Endothelial cell of umbilical vein (primary cell): ENCODE measurements at regions not wholly inside any gene's neighbourhood (a gene's known extent, or its start where the extent isn't known, plus 50 kb on each side); places are given as distances from the start of the nearest gene placed in this dataset.

ENCODE experiments used
- BruUV-seq: library from RNA; stranded (reverse); fragments of 400-500 nt; replicated peaks from 2 replicates; lab custom pipeline; 2021; lab: Mats Ljungman, UMichigan
- CTCF ChIA-PET: fragments of 300-600, 350-600 bp; sonication (Branson Sonifier 250); formaldehyde crosslinking; loops from one replicate; lab custom pipeline; 2021; ENCODE audit warnings: antibody characterized with exemption, inconsistent platforms; lab: Charles Lee
- POLR2A ChIA-PET: fragments of 300-600, 350-600 bp; sonication (Branson Sonifier 250); formaldehyde crosslinking; loops from one replicate; lab custom pipeline; 2021; ENCODE audit warnings: antibody characterized with exemption, inconsistent platforms; lab: Charles Lee
- DNase-seq: peaks from one replicate; pipeline ENCODE4 v3.0.0-alpha.2; 2011; ENCODE audit warnings: low read depth, low spot score
- FAIRE-seq: peaks from 2 replicates; lab custom pipeline; 2011; peaks lifted over from hg19 to GRCh38; lab: Jason Lieb, UNC
- H2AFZ ChIP-seq: 2 replicates; pipeline ENCODE4 v1.6.0; 2012; ENCODE audit warnings: low read depth, low read length, control low read depth, inconsistent platforms
- H3K27ac ChIP-seq: 2 replicates; pipeline ENCODE4 v1.5.1; 2011; ENCODE audit warnings: low read depth, mild to moderate bottlenecking, control low read depth, low read length, moderate library complexity; ENCODE audit not compliant: insufficient read depth
- H3K27me3 ChIP-seq, 2 experiments: 2 replicates each; pipeline versions ENCODE4 v1.6.0 to v1.6.1; 2011; ENCODE audit warnings: low read length in 2 of 2, mixed read lengths in 1 of 2; ENCODE audit not compliant: control insufficient read depth in 2 of 2, insufficient read depth in 2 of 2
- H3K36me3 ChIP-seq, 2 experiments: 2 replicates in 1 of 2; 3 replicates in 1 of 2; pipeline ENCODE4 v1.5.1; 2011; ENCODE audit warnings: low read length in 2 of 2, mild to moderate bottlenecking in 1 of 2, moderate library complexity in 1 of 2; ENCODE audit not compliant: control insufficient read depth in 2 of 2, insufficient read depth in 2 of 2; ENCODE audit errors: extremely low read depth in 1 of 2
- H3K4me1 ChIP-seq: 3 replicates; pipeline ENCODE4 v1.5.1; 2011; ENCODE audit warnings: mild to moderate bottlenecking, low read length; ENCODE audit not compliant: control insufficient read depth, insufficient read depth; ENCODE audit errors: extremely low read depth
- H3K4me2 ChIP-seq: 2 replicates; pipeline ENCODE4 v1.6.1; 2011; ENCODE audit warnings: low read length, control low read depth, mixed read lengths; ENCODE audit not compliant: insufficient read depth
- H3K4me3 ChIP-seq, 3 experiments: fragments of 200-600 bp in 1 of 3; sonication (generic), shearing (Covaris generic) in 1 of 3; replicated peaks in 1 of 3; 2 replicates each; pipeline ENCODE4 v1.5.1; 2011 to 2016; ENCODE audit warnings: control low read depth in 3 of 3, low read length in 3 of 3, mild to moderate bottlenecking in 2 of 3, inconsistent platforms in 1 of 3, low read depth in 1 of 3, moderate library complexity in 1 of 3; ENCODE audit not compliant: insufficient read depth in 1 of 3
- H3K79me2 ChIP-seq: 2 replicates; pipeline ENCODE4 v1.6.0; 2012; ENCODE audit warnings: low read length, inconsistent platforms; ENCODE audit not compliant: control insufficient read depth, insufficient read depth
- H3K9ac ChIP-seq: replicated peaks from 2 replicates; pipeline ENCODE3; 2011; ENCODE audit warnings: low read length, control low read depth; ENCODE audit not compliant: insufficient read depth; ENCODE audit errors: extremely low read depth
- H3K9me1 ChIP-seq: replicated peaks from 3 replicates; pipeline ENCODE4 v1.6.0; 2011; ENCODE audit warnings: mild to moderate bottlenecking, low read length; ENCODE audit not compliant: control insufficient read depth, insufficient read depth; ENCODE audit errors: extremely low read depth
- H3K9me3 ChIP-seq: replicated peaks from 2 replicates; pipeline ENCODE4 v1.5.1; 2012; ENCODE audit warnings: low read length, inconsistent platforms; ENCODE audit not compliant: control insufficient read depth, insufficient read depth
- H4K20me1 ChIP-seq: replicated peaks from 2 replicates; pipeline ENCODE3; 2011; ENCODE audit warnings: mild to moderate bottlenecking, low read length; ENCODE audit not compliant: control insufficient read depth, insufficient read depth; ENCODE audit errors: extremely low read depth
- CTCF ChIP-seq, 2 donors: IDR thresholded peaks; 1 replicate in 1 of 2; 2 replicates in 1 of 2; pipeline ENCODE4 v1.5.1; 2011; ENCODE audit warnings: low read length in 2 of 2, mild to moderate bottlenecking in 2 of 2, moderate library complexity in 2 of 2, control low read depth in 1 of 2, inconsistent platforms in 1 of 2, low read depth in 1 of 2; ENCODE audit not compliant: insufficient read depth in 1 of 2; ENCODE audit errors: extremely low read depth in 1 of 2
- EZH2 ChIP-seq: IDR thresholded peaks from 2 replicates; pipeline ENCODE4 v1.6.1; 2012; ENCODE audit warnings: borderline replicate concordance, low read depth, mild to moderate bottlenecking, moderate library complexity, low read length, inconsistent platforms; ENCODE audit not compliant: severe bottlenecking
- FOS ChIP-seq: IDR thresholded peaks from 2 replicates; pipeline ENCODE4 v1.6.1; 2011; ENCODE audit warnings: mild to moderate bottlenecking, low read length, moderate library complexity, borderline replicate concordance; ENCODE audit not compliant: insufficient read depth
- GATA2 ChIP-seq: IDR thresholded peaks from 2 replicates; pipeline ENCODE4 v1.7.0; 2011; ENCODE audit warnings: low read depth, mild to moderate bottlenecking, moderate library complexity, mixed read lengths, low read length; ENCODE audit not compliant: insufficient read length, insufficient read depth
- JUN ChIP-seq: IDR thresholded peaks from 2 replicates; pipeline ENCODE4 v1.6.1; 2011; ENCODE audit warnings: borderline replicate concordance, low read depth; ENCODE audit not compliant: insufficient read length, insufficient read depth
- MAX ChIP-seq: IDR thresholded peaks from 2 replicates; pipeline ENCODE4 v1.6.1; 2011; ENCODE audit not compliant: insufficient read depth, insufficient read length
- MYC ChIP-seq: IDR thresholded peaks from one replicate; pipeline ENCODE4 v1.6.1; 2011; ENCODE audit warnings: mild to moderate bottlenecking, low read depth, low read length
- POLR2A ChIP-seq: IDR thresholded peaks from 2 replicates; pipeline ENCODE4 v1.6.1; 2012; ENCODE audit warnings: low read depth, mild to moderate bottlenecking, control low read depth, low read length
- POLR2AphosphoS5 ChIP-seq: IDR thresholded peaks from 2 replicates; pipeline ENCODE4 v1.6.1; 2012; ENCODE audit warnings: low read depth, mild to moderate bottlenecking, control low read depth, low read length, moderate library complexity; ENCODE audit not compliant: insufficient read depth
- dilution Hi-C: fragments of 300-500 bp; cut with MboI; formaldehyde crosslinking; loops from one replicate; pipeline ENCODE4 v1.15.0; 2019; ENCODE audit warnings: low sequenced_read_pairs; ENCODE audit not compliant: extremely low pct_ligation_motif_present
- intact Hi-C: fragments of 100-400 bp; cut with micrococcal nuclease; formaldehyde crosslinking; loops from one replicate; pipeline ENCODE4 v1.10.0; 2022

DNA sequence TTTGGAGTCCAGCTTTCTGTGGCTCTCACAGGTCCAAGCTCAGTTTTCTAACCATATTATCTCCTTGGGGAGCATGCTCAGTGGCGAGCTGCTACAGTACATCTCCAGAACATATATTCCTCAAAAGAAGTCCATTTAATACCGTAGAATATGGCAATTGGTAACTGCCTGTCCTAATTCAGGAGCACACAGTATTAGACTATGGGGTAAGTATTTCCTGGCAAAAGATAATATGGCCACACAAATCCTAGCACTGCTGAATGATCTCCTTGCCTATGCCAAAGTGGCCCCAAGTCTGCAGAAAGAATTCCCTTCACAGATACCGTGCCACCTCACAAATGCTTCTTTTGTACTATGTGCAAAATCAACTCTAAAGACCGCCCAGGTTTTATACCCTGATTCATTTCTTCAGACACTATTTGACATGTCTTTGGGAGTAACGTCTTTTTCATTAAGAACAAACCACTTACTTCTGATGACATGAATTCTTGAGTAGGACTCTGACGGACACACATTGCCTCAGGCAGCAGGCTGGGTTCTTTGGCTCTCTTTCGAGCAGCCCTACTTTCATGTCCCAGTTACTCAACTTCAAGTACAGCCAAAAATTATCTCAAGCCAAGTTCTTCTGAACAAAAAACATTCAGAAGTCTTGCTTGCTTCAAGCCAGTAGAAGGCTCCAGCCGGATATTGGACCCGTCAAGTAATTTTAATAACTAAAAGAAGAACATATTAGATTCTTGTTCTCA is 368.3 kb upstream of the DCBLD2 start:
- Histone ChIP-seq H4K20me1 (no peaks in the 10 kb centered on the region), H3K36me3 (no peaks in the 10 kb centered on the region), H2AFZ (no peak overlapping the region), H3K9me3 (no peaks in the 10 kb centered on the region), H3K79me2 (no peaks in the 10 kb centered on the region), H3K4me1 (no peaks in the 10 kb centered on the region), H3K9me1 (no peaks in the 10 kb centered on the region), H3K27ac (no peak overlapping the region), H3K4me3 (no peak overlapping the region), H3K9ac (no peak overlapping the region), H3K27me3 (no peaks in the 10 kb centered on the region), H3K4me2 (no peak overlapping the region)
- CTCF ChIA-PET: no interaction called here
- TF ChIP-seq MAX (no peak), EZH2 (no peak), POLR2A (no peak), GATA2 (no peak), POLR2AphosphoS5 (no peak), CTCF (IDR thresholded peaks at IDR 0.05; ENCODE audit: extremely low read depth in 1 of 2, insufficient read depth in 1 of 2, low read depth in 1 of 2, low read length in 2 of 2) (no peak), FOS (no peak), JUN (no peak), MYC (no peak)
- no TSS peak for BruUV-seq
- dilution Hi-C loops (no loop called here), intact Hi-C loops (no loop called here)
- POLR2A ChIA-PET: no interaction called here
- FAIRE-seq (no peak), DNase-seq (no peak)
